HCT116 (cell line): ENCODE measurements at regions not wholly inside any gene's neighbourhood (a gene's known extent, or its start where the extent isn't known, plus 50 kb on each side); places are given as distances from the start of the nearest gene placed in this dataset.

Experiments used
- ATAC-seq: fragments of 200-7000 bp; cut with Tn5 transposase; 2 replicates; pipeline ENCODE4 v1.9.1; 2020; ENCODE audit warnings: mild to moderate bottlenecking, moderate library complexity
- BruUV-seq: library from RNA; stranded (reverse); fragments of 400-500 nt; replicated peaks from 2 replicates; lab custom pipeline; 2021; lab: Mats Ljungman, UMichigan
- CTCF ChIA-PET: fragments of 300-600 bp; sonication (Branson Sonifier 250); formaldehyde crosslinking; loops from one replicate; lab custom pipeline; 2021; ENCODE audit warnings: antibody characterized with exemption; lab: Charles Lee
- POLR2A ChIA-PET: fragments of 300-600, 350-600 bp; sonication (Branson Sonifier 250); formaldehyde crosslinking; loops from one replicate; lab custom pipeline; 2021; ENCODE audit warnings: antibody characterized with exemption; lab: Charles Lee
- RAD21 ChIA-PET, 2 experiments: fragments of 300-600 bp; sonication (Branson Sonifier 250); formaldehyde crosslinking; loops; one replicate each; lab custom pipeline; 2023; ENCODE audit warnings: low total read pairs in 2 of 2; ENCODE audit not compliant: uncharacterized antibody in 2 of 2, unreplicated experiment in 2 of 2, low non-redundant PET in 1 of 2; lab: Charles Lee
- DNase-seq: peaks from one replicate; pipeline ENCODE4 v3.0.0-alpha.2; 2010; ENCODE audit warnings: low read depth, low spot score
- H2AFZ ChIP-seq: fragments of 200-600 bp; shearing (Covaris generic), sonication (generic); 2 replicates; pipeline ENCODE4 v1.6.1; 2017; ENCODE audit warnings: low read depth, mixed run types, mixed read lengths, antibody characterized with exemption, low read length; ENCODE audit not compliant: poor library complexity, severe bottlenecking
- H3K27ac ChIP-seq: 2 replicates; pipeline ENCODE4 v1.5.1; 2012; ENCODE audit warnings: low read depth, low read length
- H3K27me3 ChIP-seq: fragments of 200-600 bp; sonication (generic); 2 replicates; pipeline ENCODE4 v1.6.1; 2016; ENCODE audit warnings: mixed run types, low read length, mixed read lengths; ENCODE audit not compliant: insufficient read depth
- H3K36me3 ChIP-seq, 2 experiments: fragments of 200-500 bp in 1 of 2; fragments of 200-600 bp in 1 of 2; sonication (Bioruptor generic) in 1 of 2; sonication (generic) in 1 of 2; 2 replicates each; pipeline versions ENCODE4 v1.5.1 to v1.6.1; 2014 to 2016; ENCODE audit warnings: low read length in 2 of 2, inconsistent platforms in 1 of 2, mixed read lengths in 1 of 2, mixed run types in 1 of 2; ENCODE audit not compliant: insufficient read depth in 2 of 2, control insufficient read depth in 1 of 2
- H3K4me1 ChIP-seq, 2 experiments: fragments of 200-600 bp in 1 of 2; sonication (generic) in 1 of 2; 2 replicates each; pipeline versions ENCODE4 v1.5.1 to v1.6.1; 2012 to 2017; ENCODE audit warnings: low read length in 2 of 2, inconsistent platforms in 1 of 2, mild to moderate bottlenecking in 1 of 2, mixed read lengths in 1 of 2, mixed run types in 1 of 2, moderate library complexity in 1 of 2; ENCODE audit not compliant: insufficient read depth in 2 of 2, control insufficient read depth in 1 of 2
- H3K4me2 ChIP-seq: fragments of 200-600 bp; sonication (generic); 2 replicates; pipeline ENCODE4 v1.6.1; 2017; ENCODE audit warnings: mixed run types, low read length, mixed read lengths
- H3K4me3 ChIP-seq, 2 experiments: fragments of 200-600 bp in 1 of 2; sonication (generic) in 1 of 2; replicated peaks in 1 of 2; 2 replicates each; pipeline ENCODE4 v1.5.1; 2011 to 2016; ENCODE audit warnings: low read length in 2 of 2, control low read depth in 1 of 2, low read depth in 1 of 2, mild to moderate bottlenecking in 1 of 2, mixed read lengths in 1 of 2, mixed run types in 1 of 2
- H3K79me2 ChIP-seq: fragments of 200-600 bp; sonication (generic); 2 replicates; pipeline ENCODE4 v1.6.1; 2017; ENCODE audit warnings: mild to moderate bottlenecking, mixed run types, low read length, moderate library complexity, mixed read lengths; ENCODE audit not compliant: insufficient read depth
- H3K9ac ChIP-seq: fragments of 200-600 bp; sonication (generic); 2 replicates; pipeline ENCODE4 v1.6.1; 2016; ENCODE audit warnings: low read length, mixed read lengths
- H3K9me2 ChIP-seq: fragments of 200-600 bp; sonication (generic), shearing (Covaris generic); 2 replicates; pipeline ENCODE4 v1.6.1; 2017; ENCODE audit warnings: mixed run types, mild to moderate bottlenecking, moderate library complexity; ENCODE audit not compliant: insufficient read depth
- H3K9me3 ChIP-seq, 2 experiments: fragments of 200-500 bp in 1 of 2; fragments of 200-600 bp in 1 of 2; sonication (Bioruptor generic) in 1 of 2; sonication (generic) in 1 of 2; 2 replicates each; pipeline ENCODE4 v1.6.1; 2014 to 2017; ENCODE audit warnings: low read length in 2 of 2, mixed read lengths in 2 of 2, inconsistent platforms in 1 of 2, low read depth in 1 of 2, mild to moderate bottlenecking in 1 of 2, mixed run types in 1 of 2, moderate library complexity in 1 of 2; ENCODE audit not compliant: control insufficient read depth in 1 of 2, insufficient read depth in 1 of 2
- H4K20me1 ChIP-seq: fragments of 200-600 bp; sonication (generic), shearing (Covaris generic); 2 replicates; pipeline ENCODE4 v1.6.1; 2017; ENCODE audit warnings: mixed run types, mild to moderate bottlenecking, moderate library complexity; ENCODE audit not compliant: insufficient read depth
- CBX3 ChIP-seq: IDR thresholded peaks from 2 replicates; pipeline ENCODE4 v1.6.1; 2012; ENCODE audit warnings: low read depth
- CEBPB ChIP-seq: IDR thresholded peaks from 2 replicates; pipeline ENCODE4 v1.6.1; 2012; ENCODE audit warnings: low read depth
- ELF1 ChIP-seq: IDR thresholded peaks from 2 replicates; pipeline ENCODE4 v1.6.1; 2012; ENCODE audit warnings: low read depth, borderline replicate concordance
- EZH2 ChIP-seq: fragments of 200-600 bp; sonication (generic); IDR thresholded peaks from 2 replicates; pipeline ENCODE4 v1.6.1; 2017; ENCODE audit warnings: antibody characterized with exemption, mixed run types
- EZH2phosphoT487 ChIP-seq: fragments of 200-600 bp; IDR thresholded peaks from 2 replicates; pipeline ENCODE4 v1.6.1; 2018; ENCODE audit warnings: antibody characterized with exemption, borderline replicate concordance
- FOSL1 ChIP-seq: IDR thresholded peaks from 2 replicates; pipeline ENCODE4 v1.6.1; 2012; ENCODE audit warnings: low read depth
- POLR2AphosphoS5 ChIP-seq: IDR thresholded peaks from 2 replicates; pipeline ENCODE4 v1.6.1; 2011; ENCODE audit warnings: mild to moderate bottlenecking, low read depth, low read length, moderate library complexity
- SIN3A ChIP-seq: IDR thresholded peaks from 2 replicates; pipeline ENCODE4 v1.6.1; 2012; ENCODE audit warnings: low read depth
- SP1 ChIP-seq: IDR thresholded peaks from 2 replicates; pipeline ENCODE4 v1.6.1; 2012; ENCODE audit warnings: low read depth
- TCF7L2 ChIP-seq: IDR thresholded peaks from 2 replicates; pipeline ENCODE4 v1.7.0; 2011; ENCODE audit warnings: borderline replicate concordance, inconsistent platforms; ENCODE audit not compliant: insufficient read depth, insufficient read length; ENCODE audit errors: extremely low read depth
- YY1 ChIP-seq: IDR thresholded peaks from 2 replicates; pipeline ENCODE4 v1.6.1; 2011; ENCODE audit warnings: low read length, low read depth, moderate library complexity, mild to moderate bottlenecking; ENCODE audit not compliant: insufficient replicate concordance; ENCODE audit errors: extremely low read depth
- ZNF274 ChIP-seq: fragments of 200-500 bp; sonication (Bioruptor generic); IDR thresholded peaks from 2 replicates; pipeline ENCODE4 v1.6.1; 2014; ENCODE audit warnings: mild to moderate bottlenecking, low read depth, low read length, inconsistent platforms
- intact Hi-C: fragments of 100-400 bp; cut with micrococcal nuclease; formaldehyde crosslinking; loops from 2 replicates; pipeline ENCODE4 v1.10.0; 2022
- TF ChIP-seq, protein P1 (sequence below), 3 experiments: fragments of 200-600 bp in 1 of 3; sonication (generic) in 1 of 3; IDR thresholded peaks in 2 of 3; conservative IDR thresholded peaks in 1 of 3; 2 replicates each; pipeline ENCODE4 v1.5.1; 2012 to 2017; ENCODE audit warnings: low read depth in 2 of 3, low read length in 2 of 3, antibody characterized with exemption in 1 of 3, borderline replicate concordance in 1 of 3, control low read depth in 1 of 3, mild to moderate bottlenecking in 1 of 3, mixed read lengths in 1 of 3, mixed run types in 1 of 3, moderate library complexity in 1 of 3; ENCODE audit not compliant: insufficient read depth in 1 of 3
- TF ChIP-seq, protein P2 (sequence below): IDR thresholded peaks from 2 replicates; pipeline ENCODE4 v1.6.1; 2012
- TF ChIP-seq, protein P3 (sequence below): IDR thresholded peaks from 2 replicates; pipeline ENCODE4 v1.6.1; 2012

DNA sequence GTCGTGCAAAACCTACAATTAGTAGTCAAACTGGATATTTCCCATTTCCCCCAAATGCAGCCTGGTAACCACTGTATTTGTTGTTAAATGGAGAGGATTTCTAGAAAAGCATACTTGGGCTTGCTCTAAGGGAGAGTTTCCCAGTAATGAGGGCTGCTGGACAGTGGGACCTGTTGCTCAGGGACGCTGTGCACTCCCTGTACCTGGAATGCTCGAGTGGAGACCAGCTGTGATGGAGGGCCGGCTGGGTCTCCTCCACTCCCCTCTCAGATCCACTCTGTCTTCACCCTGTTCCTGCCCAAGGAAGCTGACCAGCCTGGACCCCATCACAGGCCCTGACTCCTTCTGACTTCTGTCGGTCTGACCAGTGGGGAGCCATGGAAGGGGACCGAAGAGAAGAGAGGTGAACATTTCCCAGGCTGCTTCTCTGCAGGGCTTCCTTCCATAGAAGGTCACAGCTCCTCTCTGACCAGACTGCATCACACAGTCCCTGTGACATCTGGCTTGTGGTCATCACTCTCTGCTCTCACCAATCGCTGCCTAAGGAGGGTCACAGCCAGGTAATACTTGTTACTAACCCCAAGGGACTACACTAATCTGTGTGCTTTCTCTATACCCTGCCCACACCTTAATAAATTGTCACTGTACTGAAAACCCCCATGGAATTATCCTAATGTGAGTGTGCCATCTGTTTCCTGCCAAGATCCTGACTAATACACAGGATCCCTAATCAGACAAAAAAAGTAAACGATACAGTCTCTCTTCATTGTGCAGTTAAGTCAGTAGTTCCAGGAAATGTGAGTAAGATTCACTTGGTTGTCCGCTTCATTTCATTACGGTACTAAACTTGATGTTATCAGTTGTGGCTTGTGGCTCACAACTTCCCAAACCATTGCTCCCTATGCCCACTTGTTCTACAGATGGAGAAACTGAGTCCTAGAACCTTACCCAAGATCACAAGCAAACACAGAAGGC, 102.4 kb downstream of the CCT6B start:
- DNase-seq: no peak
- no peaks in the 10 kb centered on the region for H3K9me3 ChIP-seq
- no peak overlapping the region for H3K9ac ChIP-seq
- no peaks in the 10 kb centered on the region for H3K36me3 ChIP-seq
- no peaks in the 10 kb centered on the region; a peak in 2 of 4 replicates for H3K4me1 ChIP-seq
- H4K20me1 ChIP-seq: no peaks in the 10 kb centered on the region
- no peak overlapping the region for H3K4me3 ChIP-seq
- H3K4me2 ChIP-seq: no peak overlapping the region
- POLR2A ChIA-PET: no interaction called here
- ATAC-seq: no peak
- RAD21 ChIA-PET: no interaction called here
- intact Hi-C loops: no loop called here
- H3K27ac ChIP-seq: no peak overlapping the region
- no peak overlapping the region for H2AFZ ChIP-seq
- CTCF ChIA-PET: no interaction called here
- H3K27me3 ChIP-seq: peaks cover 57% of the 10 kb centered on the region
- no peak for TF ChIP-seq EZH2
- no peak for TF ChIP-seq FOSL1
- TF ChIP-seq YY1: no peak
- TF ChIP-seq CBX3: no peak
- no peak for TF ChIP-seq CEBPB
- no peak for TF ChIP-seq ZNF274
- TF ChIP-seq, protein P1, sequence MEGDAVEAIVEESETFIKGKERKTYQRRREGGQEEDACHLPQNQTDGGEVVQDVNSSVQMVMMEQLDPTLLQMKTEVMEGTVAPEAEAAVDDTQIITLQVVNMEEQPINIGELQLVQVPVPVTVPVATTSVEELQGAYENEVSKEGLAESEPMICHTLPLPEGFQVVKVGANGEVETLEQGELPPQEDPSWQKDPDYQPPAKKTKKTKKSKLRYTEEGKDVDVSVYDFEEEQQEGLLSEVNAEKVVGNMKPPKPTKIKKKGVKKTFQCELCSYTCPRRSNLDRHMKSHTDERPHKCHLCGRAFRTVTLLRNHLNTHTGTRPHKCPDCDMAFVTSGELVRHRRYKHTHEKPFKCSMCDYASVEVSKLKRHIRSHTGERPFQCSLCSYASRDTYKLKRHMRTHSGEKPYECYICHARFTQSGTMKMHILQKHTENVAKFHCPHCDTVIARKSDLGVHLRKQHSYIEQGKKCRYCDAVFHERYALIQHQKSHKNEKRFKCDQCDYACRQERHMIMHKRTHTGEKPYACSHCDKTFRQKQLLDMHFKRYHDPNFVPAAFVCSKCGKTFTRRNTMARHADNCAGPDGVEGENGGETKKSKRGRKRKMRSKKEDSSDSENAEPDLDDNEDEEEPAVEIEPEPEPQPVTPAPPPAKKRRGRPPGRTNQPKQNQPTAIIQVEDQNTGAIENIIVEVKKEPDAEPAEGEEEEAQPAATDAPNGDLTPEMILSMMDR (IDR thresholded peaks at IDR 0.05 in 2 of 3, conservative IDR thresholded peaks at IDR 0.05 in 1 of 3; ENCODE audit: borderline replicate concordance in 1 of 3, insufficient read depth in 1 of 3, low read depth in 2 of 3, low read length in 2 of 3): no peak
- TF ChIP-seq, protein P2, sequence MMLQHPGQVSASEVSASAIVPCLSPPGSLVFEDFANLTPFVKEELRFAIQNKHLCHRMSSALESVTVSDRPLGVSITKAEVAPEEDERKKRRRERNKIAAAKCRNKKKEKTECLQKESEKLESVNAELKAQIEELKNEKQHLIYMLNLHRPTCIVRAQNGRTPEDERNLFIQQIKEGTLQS: no peak
- no peak for TF ChIP-seq EZH2phosphoT487
- no peak for TF ChIP-seq TCF7L2
- TF ChIP-seq, protein P3, sequence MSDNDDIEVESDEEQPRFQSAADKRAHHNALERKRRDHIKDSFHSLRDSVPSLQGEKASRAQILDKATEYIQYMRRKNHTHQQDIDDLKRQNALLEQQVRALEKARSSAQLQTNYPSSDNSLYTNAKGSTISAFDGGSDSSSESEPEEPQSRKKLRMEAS: no peak
- TF ChIP-seq SP1: no peak
- TF ChIP-seq SIN3A: no peak
- TF ChIP-seq POLR2AphosphoS5: no peak
- TF ChIP-seq ELF1: no peak
- TF ChIP-seq, all 23 proteins: peak for 0
- H3K79me2 ChIP-seq: no peaks in the 10 kb centered on the region
- no peaks in the 10 kb centered on the region for H3K9me2 ChIP-seq
- BruUV-seq: no TSS peak
